ENCODE measurements at regions not wholly inside any gene's neighbourhood (a gene's known extent, or its start where the extent isn't known, plus 50 kb on each side); places are given as distances from the start of the nearest gene placed in this dataset.

DNA sequence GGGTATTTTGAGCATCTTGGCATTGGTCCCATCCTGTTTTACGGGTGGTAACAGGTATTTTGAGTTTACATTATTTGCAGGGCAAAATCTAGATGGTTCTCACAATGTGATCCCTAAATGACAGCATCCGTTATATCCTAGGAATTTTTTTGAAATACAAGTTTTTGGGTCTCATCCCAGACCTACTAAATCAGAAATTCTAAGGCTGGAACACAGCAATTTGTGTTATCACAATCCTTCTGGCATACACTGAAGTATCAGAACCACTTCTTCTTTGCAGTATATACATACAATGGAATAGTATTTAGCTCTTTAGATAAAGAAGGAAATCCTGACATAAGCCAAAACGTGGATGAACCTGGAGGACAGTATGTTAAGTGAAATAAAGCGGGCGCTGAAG lies 104.1 kb upstream of the LSM6 start:
- ChIA-PET CTCF (no interaction called here), POLR2A (no interaction called here)
- DNase-seq (ENCODE audit: low read depth, low spot score), result no peak
- no TSS peak for BruUV-seq (replicated peaks)
- H3K4me1 ChIP-seq (ENCODE audit: control insufficient read depth, insufficient read depth, low read length), result no peaks in the 10 kb centered on the region
- ATAC-seq, result no peak
- intact Hi-C loops (cut with micrococcal nuclease; ENCODE audit: unreplicated experiment) (no loop called here), in situ Hi-C loops (cut with HindIII; ENCODE audit: low pct_unique_long_range_greater_than_20kb, low sequenced_read_pairs) (no loop called here)
- H3K4me3 ChIP-seq (ENCODE audit: low read depth in 2 of 2, low read length in 2 of 2), result no peak overlapping the region
- H3K36me3 ChIP-seq (ENCODE audit: control insufficient read depth, insufficient read depth, low read length), result no peaks in the 10 kb centered on the region
- TF ChIP-seq TCF7L2 (IDR thresholded peaks at IDR 0.05; ENCODE audit: low read depth, low read length) (no peak), SIN3A (IDR thresholded peaks at IDR 0.05; ENCODE audit: borderline replicate concordance, insufficient read depth, low read depth, low read length) (no peak), POLR2AphosphoS5 (IDR thresholded peaks at IDR 0.05; ENCODE audit: low read depth, low read length) (no peak)
- TF ChIP-seq, protein P1, sequence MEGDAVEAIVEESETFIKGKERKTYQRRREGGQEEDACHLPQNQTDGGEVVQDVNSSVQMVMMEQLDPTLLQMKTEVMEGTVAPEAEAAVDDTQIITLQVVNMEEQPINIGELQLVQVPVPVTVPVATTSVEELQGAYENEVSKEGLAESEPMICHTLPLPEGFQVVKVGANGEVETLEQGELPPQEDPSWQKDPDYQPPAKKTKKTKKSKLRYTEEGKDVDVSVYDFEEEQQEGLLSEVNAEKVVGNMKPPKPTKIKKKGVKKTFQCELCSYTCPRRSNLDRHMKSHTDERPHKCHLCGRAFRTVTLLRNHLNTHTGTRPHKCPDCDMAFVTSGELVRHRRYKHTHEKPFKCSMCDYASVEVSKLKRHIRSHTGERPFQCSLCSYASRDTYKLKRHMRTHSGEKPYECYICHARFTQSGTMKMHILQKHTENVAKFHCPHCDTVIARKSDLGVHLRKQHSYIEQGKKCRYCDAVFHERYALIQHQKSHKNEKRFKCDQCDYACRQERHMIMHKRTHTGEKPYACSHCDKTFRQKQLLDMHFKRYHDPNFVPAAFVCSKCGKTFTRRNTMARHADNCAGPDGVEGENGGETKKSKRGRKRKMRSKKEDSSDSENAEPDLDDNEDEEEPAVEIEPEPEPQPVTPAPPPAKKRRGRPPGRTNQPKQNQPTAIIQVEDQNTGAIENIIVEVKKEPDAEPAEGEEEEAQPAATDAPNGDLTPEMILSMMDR (IDR thresholded peaks at IDR 0.05), result no peak
- TF ChIP-seq, protein P2, sequence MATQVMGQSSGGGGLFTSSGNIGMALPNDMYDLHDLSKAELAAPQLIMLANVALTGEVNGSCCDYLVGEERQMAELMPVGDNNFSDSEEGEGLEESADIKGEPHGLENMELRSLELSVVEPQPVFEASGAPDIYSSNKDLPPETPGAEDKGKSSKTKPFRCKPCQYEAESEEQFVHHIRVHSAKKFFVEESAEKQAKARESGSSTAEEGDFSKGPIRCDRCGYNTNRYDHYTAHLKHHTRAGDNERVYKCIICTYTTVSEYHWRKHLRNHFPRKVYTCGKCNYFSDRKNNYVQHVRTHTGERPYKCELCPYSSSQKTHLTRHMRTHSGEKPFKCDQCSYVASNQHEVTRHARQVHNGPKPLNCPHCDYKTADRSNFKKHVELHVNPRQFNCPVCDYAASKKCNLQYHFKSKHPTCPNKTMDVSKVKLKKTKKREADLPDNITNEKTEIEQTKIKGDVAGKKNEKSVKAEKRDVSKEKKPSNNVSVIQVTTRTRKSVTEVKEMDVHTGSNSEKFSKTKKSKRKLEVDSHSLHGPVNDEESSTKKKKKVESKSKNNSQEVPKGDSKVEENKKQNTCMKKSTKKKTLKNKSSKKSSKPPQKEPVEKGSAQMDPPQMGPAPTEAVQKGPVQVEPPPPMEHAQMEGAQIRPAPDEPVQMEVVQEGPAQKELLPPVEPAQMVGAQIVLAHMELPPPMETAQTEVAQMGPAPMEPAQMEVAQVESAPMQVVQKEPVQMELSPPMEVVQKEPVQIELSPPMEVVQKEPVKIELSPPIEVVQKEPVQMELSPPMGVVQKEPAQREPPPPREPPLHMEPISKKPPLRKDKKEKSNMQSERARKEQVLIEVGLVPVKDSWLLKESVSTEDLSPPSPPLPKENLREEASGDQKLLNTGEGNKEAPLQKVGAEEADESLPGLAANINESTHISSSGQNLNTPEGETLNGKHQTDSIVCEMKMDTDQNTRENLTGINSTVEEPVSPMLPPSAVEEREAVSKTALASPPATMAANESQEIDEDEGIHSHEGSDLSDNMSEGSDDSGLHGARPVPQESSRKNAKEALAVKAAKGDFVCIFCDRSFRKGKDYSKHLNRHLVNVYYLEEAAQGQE (IDR thresholded peaks at IDR 0.05; ENCODE audit: insufficient read depth in 1 of 2, low read depth in 2 of 2, low read length in 1 of 2), result no peak
- H3K27ac ChIP-seq (ENCODE audit: low read length), result no peak overlapping the region
- no peaks in the 10 kb centered on the region; the same call in 1 of the 2 replicates for H3K27me3 ChIP-seq (ENCODE audit: control insufficient read depth, insufficient read depth, low read length)
- H3K9me3 ChIP-seq (ENCODE audit: control insufficient read depth, insufficient read depth, low read depth, low read length), result no peaks in the 10 kb centered on the region

DNA sequence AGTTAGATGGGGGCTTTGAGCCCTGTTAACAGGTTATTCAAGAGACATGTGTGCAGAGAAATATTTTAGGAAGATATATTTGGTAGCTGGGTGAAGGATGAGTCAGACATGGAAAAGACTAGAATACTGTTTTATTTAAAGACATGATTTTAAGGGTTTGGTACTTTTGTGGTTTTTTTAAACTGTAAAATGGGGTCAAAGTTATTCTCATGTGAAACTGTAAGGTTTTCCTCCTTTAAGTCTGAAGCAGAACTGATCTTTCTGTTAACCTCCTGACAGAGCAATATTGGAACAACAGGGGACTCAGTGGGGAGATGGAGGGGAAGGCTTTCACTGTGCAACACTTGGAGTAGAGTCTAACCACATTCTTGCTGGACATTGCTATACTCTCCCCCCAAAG lies 112.4 kb upstream of the LSM6 start:
- ATAC-seq, result no peak
- in situ Hi-C loops (cut with HindIII; ENCODE audit: low pct_unique_long_range_greater_than_20kb, low sequenced_read_pairs) (no loop called here), intact Hi-C loops (cut with micrococcal nuclease; ENCODE audit: unreplicated experiment) (no loop called here)
- POLR2A ChIA-PET, result no interaction called here
- no peak overlapping the region for H3K27ac ChIP-seq (ENCODE audit: low read length)
- no peak overlapping the region for H3K4me3 ChIP-seq (ENCODE audit: low read depth in 2 of 2, low read length in 2 of 2)
- BruUV-seq (replicated peaks), result no TSS peak
- H3K36me3 ChIP-seq (ENCODE audit: control insufficient read depth, insufficient read depth, low read length), result no peaks in the 10 kb centered on the region
- no peak for DNase-seq (ENCODE audit: low read depth, low spot score)
- H3K27me3 ChIP-seq (ENCODE audit: control insufficient read depth, insufficient read depth, low read length), result no peaks in the 10 kb centered on the region
- CTCF ChIA-PET, result no interaction called here
- no peaks in the 10 kb centered on the region for H3K9me3 ChIP-seq (ENCODE audit: control insufficient read depth, insufficient read depth, low read depth, low read length)
- no peaks in the 10 kb centered on the region for H3K4me1 ChIP-seq (ENCODE audit: control insufficient read depth, insufficient read depth, low read length)
- TF ChIP-seq TCF7L2 (IDR thresholded peaks at IDR 0.05; ENCODE audit: low read depth, low read length) (no peak), POLR2AphosphoS5 (IDR thresholded peaks at IDR 0.05; ENCODE audit: low read depth, low read length) (no peak), SIN3A (IDR thresholded peaks at IDR 0.05; ENCODE audit: borderline replicate concordance, insufficient read depth, low read depth, low read length) (no peak)
- TF ChIP-seq, protein P1 (IDR thresholded peaks at IDR 0.05), result no peak
- TF ChIP-seq, protein P2 (IDR thresholded peaks at IDR 0.05; ENCODE audit: insufficient read depth in 1 of 2, low read depth in 2 of 2, low read length in 1 of 2), result no peak
